ENCODE measurements at regions not wholly inside any gene's neighbourhood (a gene's known extent, or its start where the extent isn't known, plus 50 kb on each side); places are given as distances from the start of the nearest gene placed in this dataset.

DNA sequence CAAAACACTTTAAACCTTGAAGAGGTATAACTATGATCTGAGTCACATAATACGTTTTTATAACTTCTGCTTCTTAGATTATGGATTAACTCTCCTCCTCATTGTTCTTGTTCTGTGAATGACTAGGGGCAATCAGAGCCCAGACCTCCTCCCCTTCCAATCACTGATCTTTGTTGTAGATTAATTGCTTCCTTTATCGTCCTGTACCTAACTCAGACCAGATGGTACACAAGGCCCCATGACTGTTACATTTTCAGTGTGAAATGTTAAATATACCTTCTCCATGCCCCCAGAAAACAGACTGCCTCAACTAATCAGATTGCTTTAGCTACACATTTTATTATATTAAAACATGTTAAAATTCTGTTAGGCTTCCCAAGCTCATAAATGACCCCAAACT lies 211.7 kb downstream of the RNF152 start:
- TF ChIP-seq, protein P1, sequence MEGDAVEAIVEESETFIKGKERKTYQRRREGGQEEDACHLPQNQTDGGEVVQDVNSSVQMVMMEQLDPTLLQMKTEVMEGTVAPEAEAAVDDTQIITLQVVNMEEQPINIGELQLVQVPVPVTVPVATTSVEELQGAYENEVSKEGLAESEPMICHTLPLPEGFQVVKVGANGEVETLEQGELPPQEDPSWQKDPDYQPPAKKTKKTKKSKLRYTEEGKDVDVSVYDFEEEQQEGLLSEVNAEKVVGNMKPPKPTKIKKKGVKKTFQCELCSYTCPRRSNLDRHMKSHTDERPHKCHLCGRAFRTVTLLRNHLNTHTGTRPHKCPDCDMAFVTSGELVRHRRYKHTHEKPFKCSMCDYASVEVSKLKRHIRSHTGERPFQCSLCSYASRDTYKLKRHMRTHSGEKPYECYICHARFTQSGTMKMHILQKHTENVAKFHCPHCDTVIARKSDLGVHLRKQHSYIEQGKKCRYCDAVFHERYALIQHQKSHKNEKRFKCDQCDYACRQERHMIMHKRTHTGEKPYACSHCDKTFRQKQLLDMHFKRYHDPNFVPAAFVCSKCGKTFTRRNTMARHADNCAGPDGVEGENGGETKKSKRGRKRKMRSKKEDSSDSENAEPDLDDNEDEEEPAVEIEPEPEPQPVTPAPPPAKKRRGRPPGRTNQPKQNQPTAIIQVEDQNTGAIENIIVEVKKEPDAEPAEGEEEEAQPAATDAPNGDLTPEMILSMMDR (IDR thresholded peaks at IDR 0.05): no peak
- TF ChIP-seq POLR2A (IDR thresholded peaks at IDR 0.05): no peak
